GM12872 (cell line): ENCODE measurements at regions not wholly inside any gene's neighbourhood (a gene's known extent, or its start where the extent isn't known, plus 50 kb on each side); places are given as distances from the start of the nearest gene placed in this dataset.

Experiments used
- CTCF ChIP-seq: IDR thresholded peaks from 3 replicates; pipeline ENCODE4 v1.5.1; 2011; ENCODE audit warnings: low read depth, mild to moderate bottlenecking, low read length, moderate library complexity; ENCODE audit not compliant: insufficient read depth

GRCh38 chr4:20368926-20369325 is 117.2 kb downstream of the SLIT2 start:
- TF ChIP-seq CTCF = no peak

DNA sequence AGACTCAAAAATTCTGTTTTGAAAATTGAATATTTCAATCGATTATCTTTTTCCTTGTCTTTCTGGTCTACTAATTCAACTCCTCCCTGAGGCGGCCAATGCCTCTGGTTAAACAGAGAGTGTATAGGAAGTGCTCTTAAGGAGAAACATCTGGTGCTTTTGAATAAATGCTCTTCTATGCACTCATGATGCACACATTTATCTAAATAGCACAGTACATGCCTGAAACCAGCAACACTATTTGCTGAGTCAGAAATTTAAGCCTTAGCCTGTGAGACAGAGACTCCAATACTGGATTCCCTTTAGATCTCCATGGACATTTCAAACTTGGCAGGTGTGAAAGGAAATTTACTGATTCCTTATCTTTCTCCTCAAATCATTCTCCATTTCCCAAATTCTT is 118.6 kb downstream of the SLIT2 start:
- no peak for TF ChIP-seq CTCF

- TF ChIP-seq CTCF = no peak
These were observed 124.4 kb downstream of the SLIT2 start for GRCh38 chr4:20376070-20376469.

GRCh38 chr4:20378181-20378580 is 126.5 kb downstream of the SLIT2 start:
- no peak for TF ChIP-seq CTCF

DNA sequence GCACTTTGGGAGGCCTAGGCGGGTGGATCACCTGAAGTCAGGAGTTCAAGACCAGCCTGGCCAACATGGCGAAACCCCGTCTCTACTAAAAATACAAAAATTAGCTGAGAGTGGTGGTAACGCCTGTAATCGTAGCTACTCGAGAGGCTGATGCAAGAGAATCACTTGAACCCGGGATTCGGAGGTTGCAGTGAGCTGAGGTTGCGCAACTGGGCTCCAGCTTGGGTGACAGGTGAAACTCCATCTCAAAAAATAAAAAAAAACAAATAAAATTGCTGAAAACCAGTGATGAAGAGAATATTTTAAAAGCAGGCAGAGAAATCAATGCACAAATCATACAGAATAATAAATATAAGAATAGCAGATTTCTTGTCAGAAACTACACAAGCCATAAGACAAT is 129.3 kb downstream of the SLIT2 start:
- no peak for TF ChIP-seq CTCF

GRCh38 chr4:20383283-20383682 is 131.6 kb downstream of the SLIT2 start:
- no peak for TF ChIP-seq CTCF

DNA sequence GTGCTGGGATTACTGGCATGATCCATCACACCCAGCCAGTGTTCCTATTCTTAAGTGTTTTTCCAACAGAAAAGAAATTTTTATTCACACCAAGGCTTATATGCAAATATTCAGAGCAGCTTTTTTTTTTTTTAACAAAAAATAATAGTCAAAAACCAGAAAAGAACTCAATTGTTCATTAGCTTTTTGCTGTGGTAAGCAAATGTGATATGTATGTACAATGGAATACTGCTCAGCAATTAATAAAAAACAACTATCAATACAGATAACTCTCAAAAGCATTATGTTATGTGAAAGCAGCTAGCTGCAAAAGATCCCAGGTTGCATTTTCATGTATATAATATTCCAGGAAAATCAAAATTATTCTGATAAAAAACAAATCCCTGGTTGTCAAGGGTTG is 132.3 kb downstream of the SLIT2 start:
- TF ChIP-seq CTCF = no peak

DNA sequence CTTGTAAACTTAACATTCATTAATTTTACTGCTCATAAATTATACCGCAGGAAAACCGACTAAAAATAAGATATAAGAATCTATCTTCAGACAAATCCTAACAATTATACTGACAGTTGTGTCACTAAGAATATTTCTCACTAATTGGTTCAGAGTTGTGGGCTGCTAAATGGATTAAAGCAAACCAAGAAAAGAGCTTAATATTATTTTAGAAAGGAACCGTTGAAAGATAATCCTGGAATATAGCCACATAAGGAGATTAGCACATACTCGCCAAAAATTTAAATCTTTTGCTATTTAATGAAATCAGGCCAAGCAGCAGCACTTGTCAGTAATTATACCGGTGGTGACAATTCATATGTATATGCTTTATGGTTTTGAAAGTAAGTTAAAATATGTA is 132.8 kb downstream of the SLIT2 start:
- TF ChIP-seq CTCF = no peak
